Neural cell (in vitro differentiated cells): ENCODE measurements at regions not wholly inside any gene's neighbourhood (a gene's known extent, or its start where the extent isn't known, plus 50 kb on each side); places are given as distances from the start of the nearest gene placed in this dataset.

Experiments
- H2AFZ ChIP-seq: fragments of 200-600, 300-800 bp; sonication (generic), shearing (Covaris generic); 2 replicates; pipeline ENCODE4 v1.6.0; 2014; ENCODE audit warnings: low read depth, mild to moderate bottlenecking, antibody characterized with exemption, low read length, moderate library complexity
- H3F3A ChIP-seq: fragments of 200-600 bp; shearing (Covaris generic); 2 replicates; pipeline ENCODE4 v1.6.1; 2016; ENCODE audit warnings: mild to moderate bottlenecking, moderate library complexity, mixed read lengths, antibody characterized with exemption, low read length; ENCODE audit not compliant: insufficient read depth, poor library complexity, severe bottlenecking
- H3K27ac ChIP-seq: fragments of 200-600, 300-800 bp; sonication (generic), shearing (Covaris generic); 2 replicates; pipeline ENCODE4 v1.5.1; 2014; ENCODE audit warnings: mild to moderate bottlenecking, low read length, moderate library complexity
- H3K27me3 ChIP-seq: fragments of 300-800, 200-600 bp; sonication (generic), shearing (Covaris generic); 2 replicates; pipeline ENCODE4 v1.6.0; 2014; ENCODE audit warnings: mild to moderate bottlenecking, low read depth, low read length, moderate library complexity; ENCODE audit not compliant: insufficient read depth
- H3K36me3 ChIP-seq: fragments of 300-800, 200-600 bp; sonication (generic), shearing (Covaris generic); 2 replicates; pipeline ENCODE4 v1.5.1; 2014; ENCODE audit warnings: mild to moderate bottlenecking, antibody characterized with exemption, low read length, moderate library complexity; ENCODE audit not compliant: insufficient read depth
- H3K4me2 ChIP-seq: fragments of 300-800, 200-600 bp; sonication (generic), shearing (Covaris generic); 2 replicates; pipeline ENCODE4 v1.6.0; 2014; ENCODE audit warnings: mild to moderate bottlenecking, low read length
- H3K4me3 ChIP-seq: fragments of 300-800, 200-600 bp; sonication (generic), shearing (Covaris generic); 2 replicates; pipeline ENCODE4 v1.5.1; 2014; ENCODE audit warnings: mild to moderate bottlenecking, low read length, moderate library complexity
- H3K79me2 ChIP-seq: fragments of 200-600 bp; shearing (Covaris generic); replicated peaks from 2 replicates; pipeline ENCODE4 v1.6.0; 2014; ENCODE audit warnings: mild to moderate bottlenecking, low read length, moderate library complexity; ENCODE audit not compliant: insufficient read depth
- H3K9ac ChIP-seq: fragments of 300-800, 200-600 bp; sonication (generic), shearing (Covaris generic); 2 replicates; pipeline ENCODE4 v1.6.1; 2016; ENCODE audit warnings: mild to moderate bottlenecking, low read length, mixed read lengths
- H3K9me2 ChIP-seq: fragments of 200-600 bp; shearing (Covaris generic); 2 replicates; pipeline ENCODE4 v1.6.1; 2016; ENCODE audit warnings: mild to moderate bottlenecking, low read length, mixed read lengths; ENCODE audit not compliant: insufficient read depth
- H3K9me3 ChIP-seq: fragments of 200-600, 300-800 bp; sonication (generic), shearing (Covaris generic); 2 replicates; pipeline ENCODE4 v1.6.1; 2016; ENCODE audit warnings: mild to moderate bottlenecking, mixed run types, low read length, moderate library complexity, mixed read lengths
- H4K20me1 ChIP-seq: fragments of 200-600 bp; shearing (Covaris generic); 2 replicates; pipeline ENCODE4 v1.6.1; 2016; ENCODE audit warnings: mild to moderate bottlenecking, mixed run types; ENCODE audit not compliant: insufficient read depth
- CTCF ChIP-seq: fragments of 450-650 bp; IDR thresholded peaks from 2 replicates; pipeline ENCODE4 v1.5.1; 2014; ENCODE audit warnings: antibody characterized with exemption, mild to moderate bottlenecking, moderate library complexity; ENCODE audit not compliant: poor library complexity, severe bottlenecking
- EP300 ChIP-seq: fragments of 450-650 bp; conservative IDR thresholded peaks from 2 replicates; pipeline ENCODE4 v1.6.1; 2014; ENCODE audit warnings: antibody characterized with exemption, mild to moderate bottlenecking, moderate library complexity; ENCODE audit not compliant: poor library complexity, severe bottlenecking
- EZH2 ChIP-seq: fragments of 200-600, 300-800 bp; shearing (Covaris generic), sonication (generic); IDR thresholded peaks from 2 replicates; pipeline ENCODE4 v1.6.1; 2014; ENCODE audit warnings: antibody characterized with exemption, low read length, borderline replicate concordance, mild to moderate bottlenecking; ENCODE audit not compliant: insufficient read depth, poor library complexity, severe bottlenecking
- MXI1 ChIP-seq: fragments of 450-650 bp; conservative IDR thresholded peaks from 2 replicates; pipeline ENCODE4 v1.6.1; 2014; ENCODE audit warnings: antibody characterized with exemption, mild to moderate bottlenecking; ENCODE audit not compliant: poor library complexity, severe bottlenecking
- POLR2AphosphoS5 ChIP-seq: IDR thresholded peaks from 2 replicates; pipeline ENCODE4 v1.6.1; 2012
- RAD21 ChIP-seq: fragments of 450-650 bp; conservative IDR thresholded peaks from 2 replicates; pipeline ENCODE4 v1.6.1; 2014; ENCODE audit warnings: antibody characterized with exemption, mild to moderate bottlenecking, moderate library complexity
- REST ChIP-seq: IDR thresholded peaks from 2 replicates; pipeline ENCODE4 v1.6.1; 2012; ENCODE audit warnings: borderline replicate concordance
- SMC3 ChIP-seq: fragments of 450-650 bp; conservative IDR thresholded peaks from 2 replicates; pipeline ENCODE4 v1.6.1; 2014; ENCODE audit warnings: antibody characterized with exemption, mild to moderate bottlenecking, moderate library complexity; ENCODE audit not compliant: poor library complexity
- TAF1 ChIP-seq: IDR thresholded peaks from 2 replicates; pipeline ENCODE4 v1.6.1; 2012; ENCODE audit warnings: low read depth

GRCh38 chr5:54645882-54646355 lies 128.4 kb downstream of the SNX18 start:
- Histone ChIP-seq H3F3A (no peaks in the 10 kb centered on the region), H3K9me2 (no peaks in the 10 kb centered on the region), H3K27ac (no peak overlapping the region), H3K9me3 (no peaks in the 10 kb centered on the region), H3K79me2 (no peaks in the 10 kb centered on the region), H3K9ac (no peak overlapping the region), H3K4me3 (no peak overlapping the region), H3K27me3 (no peaks in the 10 kb centered on the region), H3K4me2 (no peak overlapping the region), H4K20me1 (no peaks in the 10 kb centered on the region), H2AFZ (no peak overlapping the region), H3K36me3 (no peaks in the 10 kb centered on the region)
- no peak for TF ChIP-seq EP300
- no peak for TF ChIP-seq SMC3
- TF ChIP-seq MXI1: no peak
- TF ChIP-seq RAD21: no peak
- TF ChIP-seq CTCF: no peak
- no peak for TF ChIP-seq EZH2
- no peak for TF ChIP-seq TAF1
- no peak for TF ChIP-seq POLR2AphosphoS5
- no peak for TF ChIP-seq REST

GRCh38 chr5:54644226-54644625 lies 126.7 kb downstream of the SNX18 start:
- H3K27me3 ChIP-seq: no peaks in the 10 kb centered on the region
- no peaks in the 10 kb centered on the region for H3K36me3 ChIP-seq
- no peak overlapping the region for H3K9ac ChIP-seq
- H3K27ac ChIP-seq: no peak overlapping the region
- no peak for TF ChIP-seq EP300
- no peak for TF ChIP-seq MXI1
- TF ChIP-seq RAD21: no peak
- TF ChIP-seq TAF1: no peak
- TF ChIP-seq CTCF: no peak
- TF ChIP-seq EZH2: no peak
- TF ChIP-seq POLR2AphosphoS5: no peak
- no peak for TF ChIP-seq REST
- no peak for TF ChIP-seq SMC3
- no peaks in the 10 kb centered on the region for H3F3A ChIP-seq
- no peak overlapping the region for H3K4me3 ChIP-seq
- H3K9me2 ChIP-seq: no peaks in the 10 kb centered on the region
- no peaks in the 10 kb centered on the region for H3K79me2 ChIP-seq
- no peaks in the 10 kb centered on the region for H3K9me3 ChIP-seq
- no peaks in the 10 kb centered on the region for H4K20me1 ChIP-seq
- H3K4me2 ChIP-seq: no peak overlapping the region
- H2AFZ ChIP-seq: no peak overlapping the region
